Right ventricle myocardium superior (tissue), 1 donor: ENCODE measurements at regions not wholly inside any gene's neighbourhood (a gene's known extent, or its start where the extent isn't known, plus 50 kb on each side); places are given as distances from the start of the nearest gene placed in this dataset.
"Not testable (repeated sequence)": the region's sequence is repeated elsewhere in the genome, so short reads cannot be mapped to it uniquely, and the experiment has no call there.

ENCODE experiments used
- ATAC-seq: fragments of 200-7000 bp; cut with Tn5 transposase; one replicate; pipeline ENCODE4 v1.9.1; 2020; ENCODE audit warnings: mild to moderate bottlenecking; ENCODE audit not compliant: poor library complexity
- DNase-seq: peaks from one replicate; pipeline ENCODE4 v3.0.0-alpha.2; 2020
- intact Hi-C: fragments of 100-400 bp; cut with DNase I; formaldehyde crosslinking; loops from one replicate; pipeline ENCODE4 v1.11.2; 2022
- donor health status: DM: no; HTN: yes; CAD: no; lungs with severe emphysema.

- intact Hi-C loops, DNase-seq: not testable (repeated sequence)
- ATAC-seq, result peak; percentile 58
Observed at GRCh38 chr15:28789401-28790114, 58.9 kb downstream of the GOLGA6L7 start.

DNA sequence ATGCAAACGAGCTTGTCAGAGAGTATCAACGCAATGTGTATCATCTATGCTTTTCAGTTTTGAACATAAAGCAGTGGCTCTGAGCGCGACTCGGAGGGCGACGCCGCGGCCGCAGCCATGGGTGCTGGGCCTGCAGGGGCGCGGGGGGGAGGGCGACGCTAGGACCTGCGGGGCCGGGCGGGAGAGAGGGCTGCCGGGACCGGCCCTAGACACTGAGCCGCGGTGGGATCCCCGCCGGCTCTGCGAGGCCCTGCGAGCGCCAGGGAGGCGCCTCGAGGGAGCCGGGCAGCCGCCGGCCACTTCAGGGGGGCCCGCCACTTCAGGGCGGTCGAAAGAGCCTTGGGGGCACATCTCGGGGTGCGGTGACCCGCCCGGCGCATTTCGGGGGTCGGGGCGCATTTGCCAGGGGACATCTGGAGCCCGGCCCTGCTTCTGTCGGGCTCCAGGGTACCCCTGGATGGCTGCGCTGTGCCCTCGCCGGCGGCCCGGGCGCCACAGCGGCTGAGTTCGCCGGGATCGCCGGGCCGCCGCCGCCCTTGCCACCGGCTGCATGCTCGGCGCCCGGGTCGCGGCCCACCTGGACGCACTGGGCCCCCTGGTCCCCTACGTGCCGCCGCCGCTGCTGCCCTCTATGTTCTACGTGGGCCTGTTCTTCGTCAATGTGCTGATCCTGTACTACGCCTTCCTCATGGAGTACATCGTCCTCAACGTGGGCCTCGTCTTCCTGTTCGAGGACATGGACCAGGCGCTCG lies 59.6 kb downstream of the GOLGA6L7 start:
- DNase-seq, intact Hi-C loops: not testable (repeated sequence)
- ATAC-seq, result peak; percentile 80

DNA sequence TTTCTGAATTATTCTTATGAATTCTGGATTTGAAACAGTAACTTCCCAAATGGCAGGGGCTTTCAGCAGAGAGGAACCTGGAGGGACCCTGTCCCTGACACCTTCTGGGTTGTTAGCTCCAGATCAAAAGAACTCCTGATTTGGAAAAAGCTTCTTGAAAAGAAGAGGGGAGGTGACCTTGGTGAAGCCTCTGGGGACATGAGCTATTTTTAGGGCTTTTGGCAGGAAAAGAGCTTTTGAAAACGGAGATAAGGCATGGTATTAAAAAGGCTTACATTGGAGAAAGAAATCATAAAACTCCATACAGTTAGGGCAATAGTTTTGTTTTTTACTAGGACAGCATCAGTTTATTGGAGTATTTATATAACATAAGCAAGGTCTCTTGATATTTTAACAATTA lies 60.3 kb downstream of the GOLGA6L7 start:
- intact Hi-C loops, DNase-seq: not testable (repeated sequence)
- ATAC-seq, result peak; percentile 62

DNA sequence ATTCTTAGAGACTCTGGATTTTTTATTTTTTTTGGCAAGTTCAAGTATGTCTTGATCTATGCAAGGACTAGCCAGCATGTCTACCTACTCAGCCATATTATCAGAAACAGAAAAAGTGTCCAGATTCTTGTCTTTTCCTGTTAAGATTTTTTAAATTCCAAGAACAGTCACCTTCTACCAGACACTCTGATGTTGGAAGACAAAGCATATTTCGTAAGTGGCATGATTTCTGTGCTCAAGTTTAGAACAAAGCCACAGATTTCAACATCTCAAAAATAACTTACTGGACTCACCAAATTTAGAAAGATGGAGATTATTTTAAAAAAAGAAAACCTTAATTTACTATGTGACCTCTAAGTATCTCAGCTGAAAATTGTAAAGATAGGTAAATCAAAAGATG lies 61.9 kb downstream of the GOLGA6L7 start:
- no peak for ATAC-seq

DNA sequence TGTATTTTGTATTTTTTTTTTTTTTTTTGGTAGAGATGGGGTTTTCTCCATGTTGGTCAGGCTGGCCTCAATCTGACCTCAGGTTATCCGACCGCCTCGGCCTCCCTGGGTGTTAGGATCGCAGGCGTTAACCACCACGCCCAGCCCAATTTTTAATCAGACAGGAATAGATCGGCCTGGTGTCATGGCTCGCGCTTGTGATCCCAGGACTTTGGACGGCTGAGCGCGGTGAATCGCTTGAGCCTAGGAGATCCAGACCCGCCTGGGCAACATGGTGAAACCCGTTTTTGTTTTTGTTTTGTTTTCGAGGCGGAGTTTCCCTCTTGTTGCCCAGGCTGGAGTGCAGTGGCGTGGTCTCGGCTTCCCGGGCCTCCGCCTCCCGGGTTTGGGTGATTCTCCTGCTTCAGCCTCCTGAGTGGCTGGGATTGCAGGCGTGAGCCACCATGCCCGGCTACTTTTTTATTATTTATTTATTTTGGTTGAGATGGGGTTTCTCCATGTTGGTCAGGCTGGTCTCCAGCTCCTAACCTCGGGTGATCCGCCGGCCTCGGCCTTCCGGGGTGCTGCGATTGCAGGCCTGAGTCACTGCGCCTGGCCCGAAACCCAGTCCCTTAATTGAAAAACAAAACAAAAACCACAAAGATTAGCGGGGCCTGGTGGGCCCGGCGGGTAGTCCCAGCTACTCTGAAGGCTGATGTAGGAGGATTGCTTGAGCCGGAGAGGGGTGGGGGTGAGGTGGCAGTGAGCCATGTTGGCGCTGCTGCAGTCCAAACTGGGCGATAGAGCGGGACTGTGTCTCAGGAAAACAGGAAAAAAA lies 63.9 kb downstream of the GOLGA6L7 start:
- DNase-seq, intact Hi-C loops, ATAC-seq: not testable (repeated sequence)

More for the DNA sequence above, 61.9 kb downstream of the GOLGA6L7 start:
- intact Hi-C loops, result no loop called here
- DNase-seq, result no peak

- intact Hi-C loops, result no loop called here
- no peak for DNase-seq
- no peak for ATAC-seq
Observed at GRCh38 chr15:28783873-28784272, 64.6 kb downstream of the GOLGA6L7 start.

GRCh38 chr15:28783466-28783865 lies 65.0 kb downstream of the GOLGA6L7 start:
- DNase-seq (no peak), ATAC-seq (no peak)
- intact Hi-C loops, result no loop called here

GRCh38 chr15:28778397-28778796 lies 66.2 kb upstream of the GOLGA8M start:
- DNase-seq, ATAC-seq, intact Hi-C loops: not testable (repeated sequence)

DNA sequence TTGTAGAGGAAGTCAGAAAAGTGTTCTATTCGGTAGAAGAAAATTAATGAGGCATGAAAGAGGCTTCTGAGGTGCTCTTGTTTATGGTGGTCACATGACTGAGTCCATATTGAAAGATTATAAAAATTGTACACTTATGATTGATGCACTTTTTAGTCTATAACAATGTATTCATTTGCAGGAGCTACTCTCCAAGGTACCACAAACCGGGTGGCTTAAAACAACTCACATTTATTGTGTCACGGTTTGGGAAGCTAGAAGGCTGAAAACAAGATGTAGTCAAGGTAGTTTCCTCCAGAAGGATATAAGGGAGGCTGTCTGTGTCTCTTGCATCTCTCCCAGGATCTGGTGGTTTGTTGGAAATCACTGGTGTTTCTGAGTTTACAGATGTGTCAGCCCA lies 60.6 kb upstream of the GOLGA8M start:
- intact Hi-C loops, ATAC-seq, DNase-seq: not testable (repeated sequence)
